Large intestine (tissue), 3 donors: ENCODE measurements at regions not wholly inside any gene's neighbourhood (a gene's known extent, or its start where the extent isn't known, plus 50 kb on each side); places are given as distances from the start of the nearest gene placed in this dataset.

ENCODE experiments used
- DNase-seq, 2 donors: peaks; one replicate each; pipeline versions ENCODE4 v3.0.0 to v3.0.0-alpha.2; 2013
- H3K27ac ChIP-seq: one replicate; pipeline ENCODE4 v1.5.1; 2013; ENCODE audit warnings: low read length
- H3K27me3 ChIP-seq: 2 replicates; pipeline ENCODE4 v1.6.1; 2013; ENCODE audit warnings: low read length; ENCODE audit not compliant: control insufficient read depth, insufficient read depth
- H3K36me3 ChIP-seq: 2 replicates; pipeline ENCODE4 v1.6.1; 2013; ENCODE audit warnings: low read length; ENCODE audit not compliant: control insufficient read depth, insufficient read depth
- H3K4me1 ChIP-seq: one replicate; pipeline ENCODE4 v1.6.1; 2013; ENCODE audit warnings: low read length; ENCODE audit not compliant: control insufficient read depth, insufficient read depth
- H3K4me3 ChIP-seq: one replicate; pipeline ENCODE4 v1.5.1; 2013; ENCODE audit warnings: low read length
- H3K9me3 ChIP-seq: one replicate; pipeline ENCODE4 v1.6.1; 2013; ENCODE audit warnings: mild to moderate bottlenecking, low read depth, low read length, moderate library complexity; ENCODE audit not compliant: control insufficient read depth
- WGBS: methylation state at CpG from one replicate; pipeline ENCODE4 v1.1.5; 2013; ENCODE audit warnings: low lambda C conversion rate; ENCODE audit not compliant: insufficient coverage; 5-methylcytosine and 5-hydroxymethylcytosine counted together

- Histone ChIP-seq H3K4me3 (no peak overlapping the region), H3K27me3 (no peaks in the 10 kb centered on the region), H3K36me3 (no peaks in the 10 kb centered on the region), H3K9me3 (peaks cover 9% of the 10 kb centered on the region), H3K27ac (no peak overlapping the region), H3K4me1 (no peaks in the 10 kb centered on the region)
- no peak for DNase-seq
- no CpG with 5 or more reads among the region's 2 CpGs for WGBS
Observed at GRCh38 chr16:72434159-72434558, 262.2 kb upstream of the PMFBP1 start.

GRCh38 chr16:72430121-72430520 lies 258.2 kb upstream of the PMFBP1 start:
- no peak for DNase-seq
- Histone ChIP-seq H3K36me3 (peaks cover 3% of the 10 kb centered on the region), H3K9me3 (peaks cover 9% of the 10 kb centered on the region), H3K4me3 (no peak overlapping the region), H3K27me3 (no peaks in the 10 kb centered on the region), H3K27ac (no peak overlapping the region), H3K4me1 (no peaks in the 10 kb centered on the region)
- WGBS = no CpG with 5 or more reads among the region's 2 CpGs

DNA sequence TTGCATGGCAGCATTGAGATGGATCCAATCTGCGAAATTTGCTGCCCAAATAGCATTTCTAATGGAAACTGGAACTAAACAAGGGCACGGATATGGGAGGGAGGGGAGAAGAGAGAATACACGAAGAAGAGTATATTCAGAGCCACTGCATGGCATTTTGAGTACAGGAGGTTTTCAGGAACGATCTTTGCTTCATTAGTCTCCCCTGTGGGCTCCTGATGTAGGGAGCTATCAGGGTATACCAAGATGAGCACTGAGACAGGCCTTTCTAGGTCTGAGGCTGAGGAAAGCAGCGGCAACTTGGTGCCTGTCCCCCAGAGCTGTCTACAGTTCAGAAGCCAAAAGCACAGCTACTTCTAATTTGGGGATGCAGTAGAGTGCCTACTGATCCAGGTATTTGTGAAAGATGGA lies 257.7 kb upstream of the PMFBP1 start:
- Histone ChIP-seq H3K36me3 (peaks cover 3% of the 10 kb centered on the region), H3K4me1 (no peaks in the 10 kb centered on the region), H3K27ac (no peak overlapping the region), H3K4me3 (no peak overlapping the region), H3K9me3 (peaks cover 4% of the 10 kb centered on the region), H3K27me3 (no peaks in the 10 kb centered on the region)
- 100% methylated on average over 2 of the region's 5 CpGs for WGBS
- DNase-seq = no peak

DNA sequence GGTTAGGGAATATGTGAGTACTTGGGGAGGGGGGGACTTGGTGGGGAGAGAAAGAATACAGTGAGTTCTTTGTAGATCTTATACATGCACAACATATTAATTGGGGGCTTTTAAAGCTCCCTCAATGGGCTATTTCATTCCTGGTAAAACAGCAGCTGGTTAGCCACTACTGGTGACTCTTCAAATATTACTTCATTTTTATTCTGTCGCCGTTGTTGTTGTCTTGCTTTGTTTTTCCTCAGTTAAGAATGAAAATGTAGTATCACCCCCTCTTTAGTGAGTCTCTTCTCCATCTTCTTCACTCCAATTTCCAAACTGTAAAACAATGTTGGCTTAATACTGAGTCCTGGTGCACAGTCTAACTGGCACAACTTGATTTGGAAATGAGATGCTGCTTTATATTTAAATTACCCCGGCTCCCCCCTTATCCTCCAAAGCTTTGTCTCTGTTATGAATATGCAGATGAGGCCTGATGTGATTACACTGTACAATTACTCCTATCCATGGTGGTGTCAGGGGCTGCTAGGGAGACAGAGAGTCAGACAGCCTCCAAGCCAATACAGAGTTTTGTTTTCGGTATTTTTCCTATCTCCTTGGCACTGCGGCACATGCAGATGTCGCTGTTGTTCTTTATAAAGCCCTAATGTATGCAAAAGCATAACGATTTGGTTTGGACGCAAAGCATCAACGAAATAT lies 256.9 kb upstream of the PMFBP1 start:
- Histone ChIP-seq H3K9me3 (no peaks in the 10 kb centered on the region), H3K27me3 (no peaks in the 10 kb centered on the region), H3K4me1 (no peaks in the 10 kb centered on the region), H3K36me3 (peaks cover 3% of the 10 kb centered on the region), H3K4me3 (no peak overlapping the region), H3K27ac (no peak overlapping the region)
- WGBS = 76% methylated on average over 3 of the region's 9 CpGs
- DNase-seq = no peak

DNA sequence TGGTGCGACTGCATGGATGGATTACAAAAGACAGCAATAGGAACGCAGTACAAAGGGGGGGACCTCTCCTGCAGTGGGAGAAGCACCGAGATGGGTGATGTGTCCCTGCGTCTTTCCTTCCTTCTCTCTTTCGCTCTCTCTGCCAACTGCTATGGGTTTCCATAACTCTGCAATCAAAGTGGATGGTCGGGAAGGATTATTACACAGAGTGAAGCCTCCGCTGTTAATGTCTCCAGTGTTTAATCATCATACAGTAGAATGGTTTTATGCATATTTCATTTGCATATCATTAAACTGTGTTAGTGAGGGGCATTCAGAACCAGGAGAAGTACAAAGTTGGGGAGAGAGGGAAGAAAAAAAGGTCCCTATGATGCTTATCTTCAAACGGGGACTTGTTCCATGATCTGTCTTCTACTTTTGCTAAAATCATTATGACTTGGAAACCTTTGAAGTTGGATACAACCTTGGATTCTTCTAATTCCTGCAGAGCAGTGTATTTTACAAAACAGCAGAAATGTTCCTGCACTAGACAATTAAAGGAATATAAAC lies 255.9 kb upstream of the PMFBP1 start:
- Histone ChIP-seq H3K36me3 (peaks cover 3% of the 10 kb centered on the region), H3K4me3 (no peak overlapping the region), H3K4me1 (no peaks in the 10 kb centered on the region), H3K27ac (no peak overlapping the region), H3K9me3 (no peaks in the 10 kb centered on the region), H3K27me3 (no peaks in the 10 kb centered on the region)
- 100% methylated on average over 2 of the region's 8 CpGs for WGBS
- no peak for DNase-seq

DNA sequence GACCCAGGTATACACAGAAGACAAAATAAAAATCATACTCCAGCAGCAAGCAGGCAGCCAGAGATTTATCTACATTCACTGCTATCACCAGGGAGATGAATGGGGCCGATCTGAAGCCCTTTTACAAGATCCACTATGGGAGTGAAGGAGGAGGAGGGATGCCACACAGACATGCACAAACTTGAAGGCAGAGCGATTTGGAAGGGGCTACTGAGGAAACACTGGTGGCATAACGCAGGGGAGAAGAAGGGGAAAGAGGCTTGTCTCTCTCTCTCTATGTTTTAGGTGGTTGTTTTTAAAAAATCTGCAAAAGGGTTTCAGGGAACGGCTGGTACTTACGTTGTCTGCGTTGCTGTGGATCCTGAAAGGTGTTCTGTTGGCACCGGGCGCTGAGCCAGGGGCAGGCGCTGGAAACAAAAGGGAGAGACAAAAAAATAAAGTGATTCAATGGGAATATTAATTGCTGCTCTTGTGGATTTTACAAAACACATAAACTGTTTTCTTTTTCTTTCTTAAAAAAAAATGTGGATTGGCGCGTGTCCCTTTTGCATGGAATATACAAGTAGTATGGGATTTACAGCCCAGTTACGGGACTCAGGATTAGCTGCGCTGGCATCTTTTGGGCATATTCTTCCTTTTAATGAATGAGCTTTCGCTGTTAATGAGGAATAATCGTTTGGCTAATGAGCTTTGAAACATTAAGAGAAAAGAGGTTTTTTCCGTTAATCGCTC lies 255.3 kb upstream of the PMFBP1 start:
- WGBS = 95% methylated on average over 3 of the region's 17 CpGs
- H3K27ac ChIP-seq = no peak overlapping the region
- no peak for DNase-seq

DNA sequence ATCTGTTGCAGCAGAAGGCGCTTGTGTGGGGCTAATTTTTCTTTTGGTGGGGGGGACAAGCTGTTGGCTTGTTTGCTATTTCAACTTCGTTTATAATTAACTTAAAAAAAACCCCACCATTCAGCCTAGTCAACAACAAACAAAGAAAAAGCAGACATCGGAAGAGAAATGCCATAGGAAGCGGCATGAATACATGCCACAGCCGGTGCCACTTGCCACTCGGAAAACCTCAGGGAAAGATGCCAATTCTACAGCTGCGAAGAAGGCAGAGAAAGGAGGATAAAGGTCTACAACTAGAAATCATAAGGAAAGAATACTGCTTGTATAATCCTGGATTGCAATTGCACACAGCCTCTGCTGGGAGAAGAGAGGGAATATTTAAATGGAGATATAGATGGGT lies 254.4 kb upstream of the PMFBP1 start:
- H3K4me1 ChIP-seq = no peaks in the 10 kb centered on the region
- no peak overlapping the region for H3K4me3 ChIP-seq
- H3K9me3 ChIP-seq = no peaks in the 10 kb centered on the region
- H3K27ac ChIP-seq = no peak overlapping the region
- H3K27me3 ChIP-seq = no peaks in the 10 kb centered on the region
- DNase-seq = no peak
- WGBS = no CpG with 5 or more reads among the region's 7 CpGs
- peaks cover 3% of the 10 kb centered on the region for H3K36me3 ChIP-seq

More for the DNA sequence above, 255.3 kb upstream of the PMFBP1 start:
- no peaks in the 10 kb centered on the region for H3K27me3 ChIP-seq
- no peak overlapping the region for H3K4me3 ChIP-seq
- H3K9me3 ChIP-seq = no peaks in the 10 kb centered on the region
- H3K36me3 ChIP-seq = peaks cover 3% of the 10 kb centered on the region
- H3K4me1 ChIP-seq = no peaks in the 10 kb centered on the region

- WGBS = 100% methylated on average over 9 of the region's 34 CpGs
- peak; percentile 2 to 3 for DNase-seq
- no peaks in the 10 kb centered on the region for H3K27me3 ChIP-seq
Observed at GRCh38 chr16:72425571-72426341, 253.8 kb upstream of the PMFBP1 start.

DNA sequence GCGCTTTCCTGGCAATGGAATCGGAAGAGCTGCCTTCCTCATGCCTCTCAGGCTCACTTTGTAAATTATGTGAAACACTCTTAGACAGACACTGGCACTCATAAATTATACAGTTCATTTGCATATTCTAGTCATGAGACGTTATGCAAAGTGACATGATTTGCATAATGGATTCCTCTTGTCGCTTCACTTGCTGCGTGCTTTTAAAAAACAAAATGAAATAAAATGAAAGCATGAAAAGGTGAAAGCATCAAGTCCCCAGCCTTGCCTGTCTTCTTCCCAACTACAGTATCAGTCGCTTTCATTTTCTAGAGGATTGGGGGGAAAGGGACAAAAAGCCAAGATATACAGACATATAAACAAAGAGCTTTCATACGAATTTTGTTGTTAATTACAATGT lies 252.8 kb upstream of the PMFBP1 start:
- H3K27me3 ChIP-seq = no peaks in the 10 kb centered on the region
- peaks cover 3% of the 10 kb centered on the region for H3K36me3 ChIP-seq
- no peak overlapping the region for H3K4me3 ChIP-seq
- DNase-seq = no peak
- no peak overlapping the region for H3K27ac ChIP-seq
- peaks cover 10% of the 10 kb centered on the region for H3K9me3 ChIP-seq
- H3K4me1 ChIP-seq = no peaks in the 10 kb centered on the region
- 79% methylated on average over 4 of the region's 7 CpGs for WGBS

More at GRCh38 chr16:72425571-72426341, 253.8 kb upstream of the PMFBP1 start:
- H3K27ac ChIP-seq = no peak overlapping the region
- no peak overlapping the region for H3K4me3 ChIP-seq
- no peaks in the 10 kb centered on the region for H3K4me1 ChIP-seq
- peaks cover 3% of the 10 kb centered on the region for H3K9me3 ChIP-seq
- H3K36me3 ChIP-seq = peaks cover 3% of the 10 kb centered on the region

DNA sequence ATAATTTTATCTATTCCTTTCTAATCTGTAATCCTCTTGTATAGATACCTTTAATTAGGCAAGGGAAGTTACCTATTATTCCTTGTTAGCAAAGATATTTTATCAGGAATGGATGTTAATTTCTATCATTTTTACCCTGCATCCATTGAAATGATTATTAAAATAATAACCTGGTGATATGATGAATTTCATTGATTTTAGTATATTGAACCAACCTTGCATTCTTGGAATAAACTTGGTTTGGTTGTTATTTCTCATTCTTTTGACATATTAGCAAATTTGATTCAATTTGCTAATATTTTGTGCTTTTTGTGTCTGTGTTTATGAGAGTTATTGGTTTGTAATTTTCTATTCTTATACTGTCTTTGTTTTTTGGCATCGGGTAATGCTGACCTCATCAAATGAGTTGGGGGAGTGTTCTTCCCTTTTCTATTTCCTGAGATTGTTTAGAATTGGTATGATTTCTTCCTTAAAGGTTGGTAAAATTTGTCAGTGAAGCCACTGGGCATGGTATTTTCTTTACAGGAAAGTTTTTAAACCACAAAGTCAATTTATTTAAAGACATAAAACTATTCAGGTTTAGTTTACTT lies 250.4 kb upstream of the PMFBP1 start:
- Histone ChIP-seq H3K27ac (no peak overlapping the region), H3K4me1 (no peaks in the 10 kb centered on the region), H3K9me3 (peaks cover 10% of the 10 kb centered on the region), H3K4me3 (no peak overlapping the region), H3K27me3 (no peaks in the 10 kb centered on the region), H3K36me3 (peaks cover 3% of the 10 kb centered on the region)
- no peak for DNase-seq
- WGBS = 86% methylated on average over 1 of the region's 1 CpG
